H1 (cell line): ENCODE measurements at regions not wholly inside any gene's neighbourhood (a gene's known extent, or its start where the extent isn't known, plus 50 kb on each side); places are given as distances from the start of the nearest gene placed in this dataset.

Experiments used
- BRCA1 ChIP-seq: IDR thresholded peaks from 2 replicates; pipeline ENCODE4 v1.6.1; 2012; ENCODE audit warnings: low read depth, low read length, improper control_type of control experiment
- CHD7 ChIP-seq: fragments of 300-600 bp; sonication (generic); IDR thresholded peaks from 2 replicates; pipeline ENCODE4 v1.7.1; 2012; ENCODE audit warnings: low read length, moderate library complexity, mild to moderate bottlenecking, inconsistent platforms; ENCODE audit not compliant: insufficient replicate concordance
- SP1 ChIP-seq: IDR thresholded peaks from 2 replicates; pipeline ENCODE4 v1.6.1; 2011; ENCODE audit warnings: low read depth, low read length

GRCh38 chr15:62348118-62348517 lies 183.0 kb upstream of the C2CD4B start (continued):
- TF ChIP-seq BRCA1: no peak
- no peak for TF ChIP-seq CHD7
- TF ChIP-seq SP1: no peak
